GM19025 (cell line): ENCODE measurements at regions not wholly inside any gene's neighbourhood (a gene's known extent, or its start where the extent isn't known, plus 50 kb on each side); places are given as distances from the start of the nearest gene placed in this dataset.

Experiments used
- ATAC-seq: cut with Tn5 transposase; IDR thresholded peaks from one replicate; pipeline ENCODE4 v1.9.1; 2021; ENCODE audit warnings: mild to moderate bottlenecking, low read depth, moderate library complexity; ENCODE audit not compliant: unreplicated experiment

- ATAC-seq, result peak; percentile 35
Measured at GRCh38 chr6:113632220-113632864, 224.8 kb upstream of the MARCKS start.

- ATAC-seq, result no peak
Measured at GRCh38 chr6:113633638-113634037, 223.5 kb upstream of the MARCKS start.

DNA sequence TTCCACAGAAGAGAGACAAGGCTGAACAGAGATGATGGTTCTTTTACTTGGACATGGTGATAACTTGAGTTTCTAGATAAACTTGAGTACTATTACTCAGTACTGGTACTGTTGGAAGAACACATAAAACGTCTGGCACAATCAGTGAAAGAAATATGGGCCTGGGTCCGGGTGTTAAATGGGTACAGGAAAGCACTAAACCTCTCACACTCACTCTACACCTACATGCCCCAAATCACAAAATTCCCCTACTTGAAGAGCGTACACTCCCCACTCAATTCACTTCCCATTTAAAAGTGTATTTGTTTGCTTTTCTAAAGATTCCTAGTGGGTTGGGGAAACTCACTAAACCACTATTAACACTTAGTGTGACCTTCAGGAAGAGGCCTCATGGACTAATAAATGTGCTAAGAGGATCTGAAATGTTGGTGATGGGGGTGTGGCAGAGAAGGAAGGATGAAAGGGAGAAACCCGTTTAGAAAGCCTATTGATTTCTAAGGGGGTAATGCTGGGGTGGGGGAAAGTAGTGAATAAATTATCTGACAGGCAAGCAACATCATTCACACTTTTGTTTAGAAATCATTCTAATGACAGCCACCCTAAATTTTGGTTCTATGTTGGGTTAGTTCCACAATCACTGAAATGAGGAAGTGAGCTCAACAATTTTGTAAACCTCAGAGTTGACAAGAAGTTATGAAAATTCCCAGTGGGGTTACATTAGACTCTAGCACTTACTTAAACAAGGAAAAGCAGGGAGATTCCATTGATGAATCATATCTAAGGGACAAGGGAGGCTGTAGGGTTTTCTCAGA, 222.6 kb upstream of the MARCKS start:
- ATAC-seq, result peak; percentile 19

- no peak for ATAC-seq
Measured at GRCh38 chr6:113635222-113635986, 221.7 kb upstream of the MARCKS start.

DNA sequence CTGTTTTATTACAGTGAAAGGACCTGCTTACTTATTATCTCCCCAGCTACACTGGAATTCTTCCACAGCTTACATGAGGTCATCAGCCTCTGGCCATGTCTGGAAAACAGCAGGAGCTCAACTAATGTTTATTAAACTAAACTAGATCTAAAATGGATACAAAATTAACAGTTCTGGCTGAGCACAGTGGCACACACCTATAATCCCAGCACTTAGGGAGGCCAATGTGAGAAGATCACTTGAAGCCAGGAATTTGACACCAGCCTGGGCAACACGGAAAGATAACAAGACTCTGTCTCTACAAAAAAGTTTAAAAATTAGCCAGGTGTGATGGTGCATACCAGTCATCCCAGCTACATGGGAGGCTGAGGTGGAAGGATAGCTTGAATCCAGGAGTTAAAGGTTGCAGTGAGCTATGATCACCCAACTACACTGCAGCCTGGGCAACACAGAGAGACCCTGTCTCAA, 220.8 kb upstream of the MARCKS start:
- no peak for ATAC-seq

- ATAC-seq, result no peak
Measured at GRCh38 chr6:113640051-113640450, 217.1 kb upstream of the MARCKS start.

GRCh38 chr6:113642001-113642713, 215.0 kb upstream of the MARCKS start:
- ATAC-seq, result no peak

DNA sequence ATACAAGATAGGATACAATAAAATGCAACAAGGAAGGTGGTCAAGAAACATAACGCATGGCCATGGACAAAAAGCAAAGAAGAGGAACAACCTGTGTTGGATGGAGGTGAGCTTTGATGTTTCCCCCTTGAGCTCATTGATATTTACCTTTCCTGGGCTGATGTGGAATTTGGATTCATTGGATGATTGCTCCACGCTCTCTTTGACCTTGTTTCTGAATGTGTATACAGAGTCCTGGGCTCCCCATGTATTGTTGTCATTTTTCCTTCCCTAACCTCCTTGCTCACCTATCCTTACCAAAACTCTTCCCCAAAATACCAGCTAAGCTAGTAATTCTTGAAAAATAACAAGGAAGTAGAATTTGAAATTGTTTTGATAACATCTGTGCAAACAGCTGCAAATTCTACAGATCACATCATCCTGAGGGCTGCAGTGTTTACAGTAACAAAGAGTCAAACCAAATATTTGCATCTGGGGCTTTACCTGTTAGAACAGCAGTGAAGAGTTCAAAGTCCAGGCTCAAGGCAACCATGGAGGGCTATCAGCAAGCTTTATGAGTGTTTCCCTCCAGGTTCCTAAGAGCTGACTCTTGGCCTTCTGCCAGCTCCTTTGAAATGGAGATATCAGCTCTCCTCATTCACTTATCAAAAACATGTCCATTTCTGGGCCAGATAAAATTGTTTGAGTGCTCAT, 214.3 kb upstream of the MARCKS start:
- ATAC-seq, result peak; percentile 97

DNA sequence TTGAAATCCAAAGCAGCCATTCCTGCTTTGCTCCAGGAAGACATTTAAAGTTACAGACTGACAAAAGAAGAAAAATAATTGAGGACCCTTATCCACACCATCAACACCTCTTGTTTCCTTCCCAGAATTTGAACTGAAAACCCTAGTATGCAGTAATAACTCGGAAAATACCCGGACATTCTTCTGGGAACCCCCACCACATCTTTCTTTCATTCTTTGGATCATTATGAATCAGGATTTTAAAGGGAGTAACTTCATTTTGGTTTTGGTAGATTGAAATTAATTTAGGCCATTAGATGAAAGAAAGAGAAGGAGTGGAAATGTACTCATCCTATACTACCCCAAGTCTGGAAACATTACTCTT, 213.8 kb upstream of the MARCKS start:
- ATAC-seq, result no peak

GRCh38 chr6:113644861-113645575, 212.1 kb upstream of the MARCKS start:
- ATAC-seq, result no peak

- no peak for ATAC-seq
Measured at GRCh38 chr6:113645576-113645970, 211.6 kb upstream of the MARCKS start.

GRCh38 chr6:113645986-113646385, 211.2 kb upstream of the MARCKS start:
- ATAC-seq, result no peak

DNA sequence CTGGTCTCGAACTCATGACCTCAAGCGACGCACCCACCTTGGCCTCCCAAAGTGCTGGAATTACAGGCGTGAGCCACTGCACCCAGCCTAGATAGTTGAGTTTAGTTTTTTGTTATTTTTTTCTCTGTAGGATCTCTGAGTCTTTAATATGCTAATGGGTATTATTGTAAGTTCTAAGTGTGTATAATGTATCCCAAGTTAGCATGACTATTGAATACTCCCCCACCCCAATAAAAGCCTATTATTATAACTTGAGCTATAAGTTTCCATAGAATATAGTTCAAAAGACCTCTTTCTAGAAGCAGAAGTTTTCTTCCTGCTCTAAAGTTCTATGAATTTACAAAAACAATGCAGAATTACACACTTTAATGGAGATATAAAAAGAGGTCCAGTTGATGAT, 210.4 kb upstream of the MARCKS start:
- ATAC-seq, result no peak

DNA sequence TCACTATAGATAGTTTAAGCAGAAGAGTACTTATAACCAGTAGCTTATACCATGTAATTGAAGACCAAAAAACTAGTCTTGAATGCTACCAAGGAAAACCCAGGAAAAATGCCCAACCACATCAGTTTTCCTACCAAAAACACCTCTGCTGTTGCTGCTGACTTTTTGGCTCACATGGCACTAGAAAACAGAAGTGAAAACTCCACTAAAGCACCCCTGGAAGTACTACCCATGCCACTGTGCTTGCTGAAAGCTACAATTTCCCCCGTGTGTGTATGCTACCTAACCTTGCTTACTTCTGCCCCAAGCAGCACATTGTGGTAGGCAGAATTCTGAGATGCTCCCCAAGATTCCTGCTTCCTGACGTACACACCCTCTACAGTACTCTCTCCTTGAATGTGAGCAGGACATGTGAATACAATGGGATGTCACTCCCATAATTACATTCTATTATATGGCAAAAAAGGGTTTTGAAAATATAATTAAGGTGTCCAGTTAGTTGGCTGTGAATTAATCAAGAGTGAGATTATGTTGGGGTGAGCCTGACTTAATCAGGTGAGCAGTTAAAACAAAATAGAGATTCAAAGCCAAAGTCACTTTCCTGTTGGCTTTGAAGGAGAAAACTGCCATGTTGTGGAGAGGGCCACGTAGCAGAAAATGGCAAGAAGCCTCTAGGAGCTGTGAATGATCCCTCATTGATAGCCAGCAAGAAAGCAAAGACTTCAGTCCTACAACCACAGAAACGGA, 209.8 kb upstream of the MARCKS start:
- peak; percentile 21 for ATAC-seq

GRCh38 chr6:113648698-113649097, 208.4 kb upstream of the MARCKS start:
- no peak for ATAC-seq

DNA sequence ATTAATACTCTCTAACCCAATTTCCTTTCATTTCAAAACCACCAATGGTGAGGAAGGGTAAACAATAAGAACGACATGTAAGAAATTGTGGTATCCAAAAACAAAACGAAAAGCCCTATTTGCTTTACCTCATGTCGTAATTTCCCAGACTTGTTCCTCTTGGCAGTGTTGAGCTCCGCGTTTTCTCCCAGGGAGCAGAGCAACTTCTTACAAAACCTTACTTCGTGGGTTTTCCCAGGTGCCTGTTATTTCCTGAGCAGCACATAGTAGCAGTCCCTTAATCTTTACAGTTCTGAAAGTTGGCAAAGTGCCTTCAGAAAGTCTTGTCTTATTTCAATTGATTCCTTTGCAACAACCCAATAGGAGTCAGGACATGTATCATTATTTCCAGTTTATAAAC, 207.9 kb upstream of the MARCKS start:
- ATAC-seq, result no peak

DNA sequence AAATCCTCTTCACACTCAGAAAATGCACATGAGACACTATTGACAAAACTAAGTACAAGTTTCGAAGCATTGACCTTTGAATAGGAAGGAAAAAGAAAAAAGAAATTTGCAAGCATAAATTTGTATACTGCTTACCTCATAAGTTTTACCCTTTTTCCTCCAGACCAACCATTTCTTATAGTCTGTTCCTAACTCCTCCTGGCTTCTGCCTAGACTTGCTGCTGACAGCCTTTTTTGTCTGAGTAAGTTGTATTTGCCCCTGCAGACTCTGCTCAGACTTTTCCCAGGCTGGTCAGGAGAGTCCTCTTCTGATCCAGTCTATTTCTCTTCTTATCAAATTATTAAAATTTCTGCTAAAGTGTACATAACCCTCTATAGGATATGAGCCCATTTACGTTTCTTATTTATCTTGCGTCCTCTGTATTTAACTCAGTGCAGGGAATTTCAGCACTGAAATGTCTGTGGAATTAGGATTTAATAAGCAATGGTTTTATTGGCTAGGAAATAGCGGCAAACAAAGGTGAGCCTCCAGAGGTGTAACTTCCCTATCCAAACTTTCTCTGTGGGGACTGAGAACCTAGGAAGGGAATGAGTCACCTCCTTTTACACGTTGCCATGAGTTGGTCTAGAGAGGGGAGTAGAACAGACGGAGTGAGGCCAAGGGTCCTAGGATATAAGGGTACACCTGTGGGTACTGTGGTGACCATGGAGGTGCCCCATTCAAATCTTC, 207.1 kb upstream of the MARCKS start:
- ATAC-seq, result no peak

- ATAC-seq, result no peak
Measured at GRCh38 chr6:113650610-113650979, 206.6 kb upstream of the MARCKS start.
